ENCODE measurements at regions not wholly inside any gene's neighbourhood (a gene's known extent, or its start where the extent isn't known, plus 50 kb on each side); places are given as distances from the start of the nearest gene placed in this dataset.

DNA sequence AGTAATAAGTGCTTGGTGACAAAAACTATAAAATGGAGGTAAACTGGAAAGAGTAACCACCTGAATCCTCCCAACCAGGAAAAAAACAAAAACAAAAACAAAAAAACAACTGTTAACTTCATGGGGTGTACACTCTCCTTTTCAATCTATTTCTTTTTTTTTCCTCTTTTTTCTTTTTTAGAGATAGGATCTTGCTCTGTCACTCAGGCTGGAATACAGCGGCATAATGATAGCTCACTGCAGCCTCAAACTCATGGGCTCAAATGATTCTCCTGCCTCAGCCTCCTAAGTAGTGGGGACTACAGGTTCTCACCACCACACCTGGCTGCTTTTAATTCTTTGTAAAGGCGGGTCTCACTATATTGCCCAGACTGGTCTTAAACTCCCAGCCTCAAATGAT lies 76.8 kb downstream of the PHLDA1 start:
- TF ChIP-seq POLR2A (IDR thresholded peaks at IDR 0.05; ENCODE audit: low read length) (no peak), GATA1 (IDR thresholded peaks at IDR 0.05; ENCODE audit: low read depth, low read length) (no peak)
